ENCODE measurements at regions not wholly inside any gene's neighbourhood (a gene's known extent, or its start where the extent isn't known, plus 50 kb on each side); places are given as distances from the start of the nearest gene placed in this dataset.

DNA sequence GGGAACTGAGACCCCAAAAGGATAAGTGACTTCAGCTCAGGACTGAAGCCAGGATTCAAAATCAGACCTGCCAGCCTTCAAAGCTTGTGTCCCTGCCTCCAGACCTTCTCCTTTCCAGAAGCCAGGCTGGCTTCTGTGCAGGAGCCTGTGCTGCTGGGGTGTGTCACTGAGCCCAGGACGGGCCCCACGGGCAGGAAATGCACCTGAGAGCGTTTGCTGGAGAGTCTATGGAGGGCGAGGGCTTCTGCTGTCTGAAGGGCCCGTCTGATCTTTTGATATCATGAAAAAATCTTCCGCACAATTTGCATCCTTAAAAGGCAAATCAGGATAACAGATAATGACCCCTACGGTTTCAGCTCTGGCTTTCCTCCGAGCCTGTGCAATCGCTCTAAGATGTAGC lies 125.4 kb downstream of the FAM43A start:
- TF ChIP-seq, protein P1, sequence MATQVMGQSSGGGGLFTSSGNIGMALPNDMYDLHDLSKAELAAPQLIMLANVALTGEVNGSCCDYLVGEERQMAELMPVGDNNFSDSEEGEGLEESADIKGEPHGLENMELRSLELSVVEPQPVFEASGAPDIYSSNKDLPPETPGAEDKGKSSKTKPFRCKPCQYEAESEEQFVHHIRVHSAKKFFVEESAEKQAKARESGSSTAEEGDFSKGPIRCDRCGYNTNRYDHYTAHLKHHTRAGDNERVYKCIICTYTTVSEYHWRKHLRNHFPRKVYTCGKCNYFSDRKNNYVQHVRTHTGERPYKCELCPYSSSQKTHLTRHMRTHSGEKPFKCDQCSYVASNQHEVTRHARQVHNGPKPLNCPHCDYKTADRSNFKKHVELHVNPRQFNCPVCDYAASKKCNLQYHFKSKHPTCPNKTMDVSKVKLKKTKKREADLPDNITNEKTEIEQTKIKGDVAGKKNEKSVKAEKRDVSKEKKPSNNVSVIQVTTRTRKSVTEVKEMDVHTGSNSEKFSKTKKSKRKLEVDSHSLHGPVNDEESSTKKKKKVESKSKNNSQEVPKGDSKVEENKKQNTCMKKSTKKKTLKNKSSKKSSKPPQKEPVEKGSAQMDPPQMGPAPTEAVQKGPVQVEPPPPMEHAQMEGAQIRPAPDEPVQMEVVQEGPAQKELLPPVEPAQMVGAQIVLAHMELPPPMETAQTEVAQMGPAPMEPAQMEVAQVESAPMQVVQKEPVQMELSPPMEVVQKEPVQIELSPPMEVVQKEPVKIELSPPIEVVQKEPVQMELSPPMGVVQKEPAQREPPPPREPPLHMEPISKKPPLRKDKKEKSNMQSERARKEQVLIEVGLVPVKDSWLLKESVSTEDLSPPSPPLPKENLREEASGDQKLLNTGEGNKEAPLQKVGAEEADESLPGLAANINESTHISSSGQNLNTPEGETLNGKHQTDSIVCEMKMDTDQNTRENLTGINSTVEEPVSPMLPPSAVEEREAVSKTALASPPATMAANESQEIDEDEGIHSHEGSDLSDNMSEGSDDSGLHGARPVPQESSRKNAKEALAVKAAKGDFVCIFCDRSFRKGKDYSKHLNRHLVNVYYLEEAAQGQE (IDR thresholded peaks at IDR 0.05; ENCODE audit: insufficient read depth in 1 of 2, low read depth in 2 of 2, low read length in 2 of 2): no peak
- TF ChIP-seq SIN3A (IDR thresholded peaks at IDR 0.05; ENCODE audit: borderline replicate concordance, insufficient read depth, low read length) (no peak), TAF1 (IDR thresholded peaks at IDR 0.05; ENCODE audit: borderline replicate concordance, insufficient read depth, low read length) (no peak)

All from PFSK-1 (cell line).